Liver (tissue), 8 donors: ENCODE measurements at regions not wholly inside any gene's neighbourhood (a gene's known extent, or its start where the extent isn't known, plus 50 kb on each side); places are given as distances from the start of the nearest gene placed in this dataset.

ENCODE experiments used
- DNase-seq: peaks from one replicate; pipeline ENCODE4 v3.0.0-alpha.2; 2017; ENCODE audit warnings: low spot score
- H3K27ac ChIP-seq, 2 donors: one replicate each; pipeline ENCODE4 v1.7.0; 2013; ENCODE audit warnings: inconsistent platforms in 2 of 2, low read length in 2 of 2, control low read depth in 1 of 2, low read depth in 1 of 2, mild to moderate bottlenecking in 1 of 2
- H3K27me3 ChIP-seq, 4 donors: one replicate each; pipeline versions ENCODE4 v1.6.1 to v1.7.0; 2013; ENCODE audit warnings: low read length in 3 of 4, inconsistent platforms in 1 of 4, mild to moderate bottlenecking in 1 of 4, moderate library complexity in 1 of 4; ENCODE audit not compliant: control insufficient read depth in 4 of 4, insufficient read depth in 4 of 4
- H3K36me3 ChIP-seq, 4 donors: one replicate each; pipeline versions ENCODE4 v1.6.1 to v1.7.0; 2013; ENCODE audit warnings: low read length in 3 of 4, mild to moderate bottlenecking in 3 of 4, low read depth in 1 of 4, moderate library complexity in 1 of 4; ENCODE audit not compliant: control insufficient read depth in 4 of 4, insufficient read depth in 3 of 4
- H3K4me1 ChIP-seq, 4 donors: one replicate each; pipeline versions ENCODE4 v1.6.1 to v1.7.0; 2013; ENCODE audit warnings: low read length in 3 of 4, mild to moderate bottlenecking in 3 of 4, moderate library complexity in 1 of 4; ENCODE audit not compliant: control insufficient read depth in 4 of 4, insufficient read depth in 4 of 4
- H3K4me3 ChIP-seq, 3 donors: one replicate each; pipeline versions ENCODE4 v1.6.1 to v1.7.0; 2013; ENCODE audit warnings: low read length in 3 of 3, control low read depth in 1 of 3, low read depth in 1 of 3, mild to moderate bottlenecking in 1 of 3
- H3K9ac ChIP-seq, 2 donors: one replicate each; pipeline ENCODE4 v1.7.0; 2013; ENCODE audit warnings: low read length in 2 of 2, mild to moderate bottlenecking in 2 of 2, moderate library complexity in 2 of 2, control low read depth in 1 of 2, low read depth in 1 of 2
- H3K9me3 ChIP-seq, 4 donors: one replicate each; pipeline versions ENCODE4 v1.6.1 to v1.7.0; 2013; ENCODE audit warnings: low read length in 3 of 4; ENCODE audit not compliant: control insufficient read depth in 4 of 4
- EGR1 ChIP-seq, 2 donors: IDR thresholded peaks; 2 replicates each; pipeline ENCODE4 v1.6.1; 2016 to 2018; ENCODE audit warnings: antibody characterized with exemption in 2 of 2, low read depth in 2 of 2
- FOXA1 ChIP-seq: IDR thresholded peaks from 2 replicates; pipeline ENCODE4 v1.6.1; 2016; ENCODE audit warnings: antibody characterized with exemption
- FOXA2 ChIP-seq: IDR thresholded peaks from 2 replicates; pipeline ENCODE4 v1.6.1; 2016; ENCODE audit warnings: antibody characterized with exemption
- GABPA ChIP-seq, 2 donors: IDR thresholded peaks in 1 of 2; conservative IDR thresholded peaks in 1 of 2; 2 replicates each; pipeline ENCODE4 v1.6.1; 2016; ENCODE audit warnings: antibody characterized with exemption in 2 of 2, mild to moderate bottlenecking in 1 of 2, moderate library complexity in 1 of 2
- HNF4A ChIP-seq, 2 donors: conservative IDR thresholded peaks; 2 replicates each; pipeline ENCODE4 v1.6.1; 2016; ENCODE audit warnings: antibody characterized with exemption in 2 of 2, mild to moderate bottlenecking in 2 of 2
- HNF4G ChIP-seq: IDR thresholded peaks from 2 replicates; pipeline ENCODE4 v1.6.1; 2016; ENCODE audit warnings: antibody characterized with exemption
- JUND ChIP-seq, 2 donors: IDR thresholded peaks; 2 replicates each; pipeline ENCODE4 v1.6.1; 2016; ENCODE audit warnings: antibody characterized with exemption in 2 of 2
- NR2F2 ChIP-seq: IDR thresholded peaks from 2 replicates; pipeline ENCODE4 v1.6.1; 2016; ENCODE audit warnings: antibody characterized with exemption
- RAD21 ChIP-seq, 2 donors: IDR thresholded peaks; 2 replicates each; pipeline ENCODE4 v1.6.1; 2016; ENCODE audit warnings: antibody characterized with exemption in 2 of 2, mild to moderate bottlenecking in 2 of 2
- RXRA ChIP-seq, 2 donors: IDR thresholded peaks; 2 replicates each; pipeline ENCODE4 v1.6.1; 2017 to 2018; ENCODE audit warnings: antibody characterized with exemption in 2 of 2, mild to moderate bottlenecking in 1 of 2
- SP1 ChIP-seq: IDR thresholded peaks from 2 replicates; pipeline ENCODE4 v1.6.1; 2018; ENCODE audit warnings: antibody characterized with exemption, mild to moderate bottlenecking
- TAF1 ChIP-seq: conservative IDR thresholded peaks from 2 replicates; pipeline ENCODE4 v1.6.1; 2016; ENCODE audit warnings: antibody characterized with exemption, mild to moderate bottlenecking
- YY1 ChIP-seq: IDR thresholded peaks from 2 replicates; pipeline ENCODE4 v1.6.1; 2016; ENCODE audit warnings: antibody characterized with exemption, mild to moderate bottlenecking
- WGBS: extraction: QIAGEN DNeasy Blood & Tissue Kit; methylation state at CpG from one replicate; pipeline ENCODE4 v1.1.7; 2013; 5-methylcytosine and 5-hydroxymethylcytosine counted together
- TF ChIP-seq, protein P1 (sequence below): IDR thresholded peaks from 2 replicates; pipeline ENCODE4 v1.6.1; 2016; ENCODE audit warnings: antibody characterized with exemption
- TF ChIP-seq, protein P2 (sequence below): IDR thresholded peaks from 2 replicates; pipeline ENCODE4 v1.6.1; 2016; ENCODE audit warnings: antibody characterized with exemption
- TF ChIP-seq, protein P3 (sequence below): IDR thresholded peaks from 2 replicates; pipeline ENCODE4 v1.6.1; 2016; ENCODE audit warnings: antibody characterized with exemption, mild to moderate bottlenecking
- TF ChIP-seq, protein P4 (sequence below): fragments of 150-350 bp; IDR thresholded peaks from 2 replicates; pipeline ENCODE4 v1.5.1; 2017; ENCODE audit warnings: improper control_type of control experiment, low read depth, low read length; ENCODE audit not compliant: missing input control
- TF ChIP-seq, protein P5 (sequence below): IDR thresholded peaks from 2 replicates; pipeline ENCODE4 v1.6.1; 2016; ENCODE audit warnings: antibody characterized with exemption
- donor health status: healthy.
- donor health status: healthy.
- donor health status: healthy.
- donor health status: healthy.
- donor health status: healthy.

DNA sequence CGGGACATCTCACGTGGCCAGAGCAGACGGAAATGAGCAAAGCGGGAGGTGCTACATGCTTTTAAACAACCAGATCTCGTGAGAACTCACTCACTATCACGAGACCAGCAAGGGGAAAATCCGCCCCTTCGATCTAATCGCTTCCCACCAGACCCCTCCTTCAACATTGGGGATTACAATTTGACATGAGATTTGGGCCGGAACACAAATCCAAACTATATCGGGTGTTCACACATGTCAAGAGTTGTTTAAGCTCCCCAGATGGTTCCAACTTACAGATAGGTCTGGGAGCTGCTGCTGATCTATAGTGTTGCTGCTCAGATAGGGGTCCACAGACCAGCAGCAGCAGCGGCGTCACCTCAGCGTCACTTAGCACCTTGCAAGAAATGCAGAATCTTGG lies 194.9 kb downstream of the GPAM start:
- Histone ChIP-seq H3K9ac (no peak overlapping the region), H3K27me3 (no peaks in the 10 kb centered on the region), H3K36me3 (no peaks in the 10 kb centered on the region), H3K4me1 (no peaks in the 10 kb centered on the region), H3K4me3 (no peak overlapping the region), H3K9me3 (no peaks in the 10 kb centered on the region), H3K27ac (no peak overlapping the region)
- WGBS = 89% methylated on average over 14 of the region's 14 CpGs
- DNase-seq = no peak
- TF ChIP-seq HNF4A (conservative IDR thresholded peaks at IDR 0.05) = no peak
- TF ChIP-seq, protein P1, sequence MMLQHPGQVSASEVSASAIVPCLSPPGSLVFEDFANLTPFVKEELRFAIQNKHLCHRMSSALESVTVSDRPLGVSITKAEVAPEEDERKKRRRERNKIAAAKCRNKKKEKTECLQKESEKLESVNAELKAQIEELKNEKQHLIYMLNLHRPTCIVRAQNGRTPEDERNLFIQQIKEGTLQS = no peak
- no peak for TF ChIP-seq EGR1 (IDR thresholded peaks at IDR 0.05; ENCODE audit: low read depth in 2 of 2)
- TF ChIP-seq TAF1 = no peak
- no peak for TF ChIP-seq RXRA (IDR thresholded peaks at IDR 0.05)
- no peak for TF ChIP-seq SP1
- TF ChIP-seq YY1 = no peak
- TF ChIP-seq, protein P2, sequence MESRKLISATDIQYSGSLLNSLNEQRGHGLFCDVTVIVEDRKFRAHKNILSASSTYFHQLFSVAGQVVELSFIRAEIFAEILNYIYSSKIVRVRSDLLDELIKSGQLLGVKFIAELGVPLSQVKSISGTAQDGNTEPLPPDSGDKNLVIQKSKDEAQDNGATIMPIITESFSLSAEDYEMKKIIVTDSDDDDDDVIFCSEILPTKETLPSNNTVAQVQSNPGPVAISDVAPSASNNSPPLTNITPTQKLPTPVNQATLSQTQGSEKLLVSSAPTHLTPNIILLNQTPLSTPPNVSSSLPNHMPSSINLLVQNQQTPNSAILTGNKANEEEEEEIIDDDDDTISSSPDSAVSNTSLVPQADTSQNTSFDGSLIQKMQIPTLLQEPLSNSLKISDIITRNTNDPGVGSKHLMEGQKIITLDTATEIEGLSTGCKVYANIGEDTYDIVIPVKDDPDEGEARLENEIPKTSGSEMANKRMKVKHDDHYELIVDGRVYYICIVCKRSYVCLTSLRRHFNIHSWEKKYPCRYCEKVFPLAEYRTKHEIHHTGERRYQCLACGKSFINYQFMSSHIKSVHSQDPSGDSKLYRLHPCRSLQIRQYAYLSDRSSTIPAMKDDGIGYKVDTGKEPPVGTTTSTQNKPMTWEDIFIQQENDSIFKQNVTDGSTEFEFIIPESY = no peak
- no peak for TF ChIP-seq FOXA1
- no peak for TF ChIP-seq NR2F2
- TF ChIP-seq, protein P3, sequence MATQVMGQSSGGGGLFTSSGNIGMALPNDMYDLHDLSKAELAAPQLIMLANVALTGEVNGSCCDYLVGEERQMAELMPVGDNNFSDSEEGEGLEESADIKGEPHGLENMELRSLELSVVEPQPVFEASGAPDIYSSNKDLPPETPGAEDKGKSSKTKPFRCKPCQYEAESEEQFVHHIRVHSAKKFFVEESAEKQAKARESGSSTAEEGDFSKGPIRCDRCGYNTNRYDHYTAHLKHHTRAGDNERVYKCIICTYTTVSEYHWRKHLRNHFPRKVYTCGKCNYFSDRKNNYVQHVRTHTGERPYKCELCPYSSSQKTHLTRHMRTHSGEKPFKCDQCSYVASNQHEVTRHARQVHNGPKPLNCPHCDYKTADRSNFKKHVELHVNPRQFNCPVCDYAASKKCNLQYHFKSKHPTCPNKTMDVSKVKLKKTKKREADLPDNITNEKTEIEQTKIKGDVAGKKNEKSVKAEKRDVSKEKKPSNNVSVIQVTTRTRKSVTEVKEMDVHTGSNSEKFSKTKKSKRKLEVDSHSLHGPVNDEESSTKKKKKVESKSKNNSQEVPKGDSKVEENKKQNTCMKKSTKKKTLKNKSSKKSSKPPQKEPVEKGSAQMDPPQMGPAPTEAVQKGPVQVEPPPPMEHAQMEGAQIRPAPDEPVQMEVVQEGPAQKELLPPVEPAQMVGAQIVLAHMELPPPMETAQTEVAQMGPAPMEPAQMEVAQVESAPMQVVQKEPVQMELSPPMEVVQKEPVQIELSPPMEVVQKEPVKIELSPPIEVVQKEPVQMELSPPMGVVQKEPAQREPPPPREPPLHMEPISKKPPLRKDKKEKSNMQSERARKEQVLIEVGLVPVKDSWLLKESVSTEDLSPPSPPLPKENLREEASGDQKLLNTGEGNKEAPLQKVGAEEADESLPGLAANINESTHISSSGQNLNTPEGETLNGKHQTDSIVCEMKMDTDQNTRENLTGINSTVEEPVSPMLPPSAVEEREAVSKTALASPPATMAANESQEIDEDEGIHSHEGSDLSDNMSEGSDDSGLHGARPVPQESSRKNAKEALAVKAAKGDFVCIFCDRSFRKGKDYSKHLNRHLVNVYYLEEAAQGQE = no peak
- no peak for TF ChIP-seq GABPA (IDR thresholded peaks at IDR 0.05 in 1 of 2, conservative IDR thresholded peaks at IDR 0.05 in 1 of 2)
- TF ChIP-seq, protein P4, sequence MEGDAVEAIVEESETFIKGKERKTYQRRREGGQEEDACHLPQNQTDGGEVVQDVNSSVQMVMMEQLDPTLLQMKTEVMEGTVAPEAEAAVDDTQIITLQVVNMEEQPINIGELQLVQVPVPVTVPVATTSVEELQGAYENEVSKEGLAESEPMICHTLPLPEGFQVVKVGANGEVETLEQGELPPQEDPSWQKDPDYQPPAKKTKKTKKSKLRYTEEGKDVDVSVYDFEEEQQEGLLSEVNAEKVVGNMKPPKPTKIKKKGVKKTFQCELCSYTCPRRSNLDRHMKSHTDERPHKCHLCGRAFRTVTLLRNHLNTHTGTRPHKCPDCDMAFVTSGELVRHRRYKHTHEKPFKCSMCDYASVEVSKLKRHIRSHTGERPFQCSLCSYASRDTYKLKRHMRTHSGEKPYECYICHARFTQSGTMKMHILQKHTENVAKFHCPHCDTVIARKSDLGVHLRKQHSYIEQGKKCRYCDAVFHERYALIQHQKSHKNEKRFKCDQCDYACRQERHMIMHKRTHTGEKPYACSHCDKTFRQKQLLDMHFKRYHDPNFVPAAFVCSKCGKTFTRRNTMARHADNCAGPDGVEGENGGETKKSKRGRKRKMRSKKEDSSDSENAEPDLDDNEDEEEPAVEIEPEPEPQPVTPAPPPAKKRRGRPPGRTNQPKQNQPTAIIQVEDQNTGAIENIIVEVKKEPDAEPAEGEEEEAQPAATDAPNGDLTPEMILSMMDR = no peak
- no peak for TF ChIP-seq RAD21 (IDR thresholded peaks at IDR 0.05)
- no peak for TF ChIP-seq HNF4G
- TF ChIP-seq JUND (IDR thresholded peaks at IDR 0.05) = no peak
- TF ChIP-seq FOXA2 = no peak
- TF ChIP-seq, protein P5, sequence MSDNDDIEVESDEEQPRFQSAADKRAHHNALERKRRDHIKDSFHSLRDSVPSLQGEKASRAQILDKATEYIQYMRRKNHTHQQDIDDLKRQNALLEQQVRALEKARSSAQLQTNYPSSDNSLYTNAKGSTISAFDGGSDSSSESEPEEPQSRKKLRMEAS = no peak
